ENCODE measurements at regions not wholly inside any gene's neighbourhood (a gene's known extent, or its start where the extent isn't known, plus 50 kb on each side); places are given as distances from the start of the nearest gene placed in this dataset.

DNA sequence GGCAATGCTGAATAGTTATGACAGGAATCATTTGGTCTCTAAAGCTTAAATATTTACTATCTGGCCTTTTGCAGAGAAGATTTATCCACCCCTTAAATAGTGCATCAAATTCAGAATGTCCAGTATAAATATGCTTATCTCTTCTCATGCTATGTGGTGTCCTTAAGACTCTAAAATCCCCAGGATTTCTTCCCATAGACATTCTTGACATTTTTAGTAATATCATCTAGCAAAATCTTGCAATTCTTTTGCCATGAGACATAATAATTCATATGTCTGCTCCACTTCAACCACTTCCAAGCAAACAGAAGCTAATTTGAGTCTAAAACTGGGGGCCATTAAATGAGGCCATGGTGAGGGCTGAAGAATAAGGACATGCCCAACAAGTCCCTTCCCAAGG is 1923.4 kb upstream of the CDH9 start:
- no peak for DNase-seq (ENCODE audit: low spot score)
- TF ChIP-seq, protein P1, sequence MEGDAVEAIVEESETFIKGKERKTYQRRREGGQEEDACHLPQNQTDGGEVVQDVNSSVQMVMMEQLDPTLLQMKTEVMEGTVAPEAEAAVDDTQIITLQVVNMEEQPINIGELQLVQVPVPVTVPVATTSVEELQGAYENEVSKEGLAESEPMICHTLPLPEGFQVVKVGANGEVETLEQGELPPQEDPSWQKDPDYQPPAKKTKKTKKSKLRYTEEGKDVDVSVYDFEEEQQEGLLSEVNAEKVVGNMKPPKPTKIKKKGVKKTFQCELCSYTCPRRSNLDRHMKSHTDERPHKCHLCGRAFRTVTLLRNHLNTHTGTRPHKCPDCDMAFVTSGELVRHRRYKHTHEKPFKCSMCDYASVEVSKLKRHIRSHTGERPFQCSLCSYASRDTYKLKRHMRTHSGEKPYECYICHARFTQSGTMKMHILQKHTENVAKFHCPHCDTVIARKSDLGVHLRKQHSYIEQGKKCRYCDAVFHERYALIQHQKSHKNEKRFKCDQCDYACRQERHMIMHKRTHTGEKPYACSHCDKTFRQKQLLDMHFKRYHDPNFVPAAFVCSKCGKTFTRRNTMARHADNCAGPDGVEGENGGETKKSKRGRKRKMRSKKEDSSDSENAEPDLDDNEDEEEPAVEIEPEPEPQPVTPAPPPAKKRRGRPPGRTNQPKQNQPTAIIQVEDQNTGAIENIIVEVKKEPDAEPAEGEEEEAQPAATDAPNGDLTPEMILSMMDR (IDR thresholded peaks at IDR 0.05): no peak
- TF ChIP-seq POLR2AphosphoS5 (IDR thresholded peaks at IDR 0.05) (no peak), POLR2A (IDR thresholded peaks at IDR 0.05) (no peak)
- no peaks in the 10 kb centered on the region for H3K9me3 ChIP-seq
- intact Hi-C loops (cut with DNase I): no loop called here
- no peaks in the 10 kb centered on the region for H3K27me3 ChIP-seq (replicated peaks; ENCODE audit: insufficient read depth)
- H3K36me3 ChIP-seq: no peaks in the 10 kb centered on the region
- no peak overlapping the region for H3K27ac ChIP-seq
- H3K4me1 ChIP-seq (replicated peaks): no peaks in the 10 kb centered on the region
- no peak overlapping the region for H3K4me3 ChIP-seq

DNA sequence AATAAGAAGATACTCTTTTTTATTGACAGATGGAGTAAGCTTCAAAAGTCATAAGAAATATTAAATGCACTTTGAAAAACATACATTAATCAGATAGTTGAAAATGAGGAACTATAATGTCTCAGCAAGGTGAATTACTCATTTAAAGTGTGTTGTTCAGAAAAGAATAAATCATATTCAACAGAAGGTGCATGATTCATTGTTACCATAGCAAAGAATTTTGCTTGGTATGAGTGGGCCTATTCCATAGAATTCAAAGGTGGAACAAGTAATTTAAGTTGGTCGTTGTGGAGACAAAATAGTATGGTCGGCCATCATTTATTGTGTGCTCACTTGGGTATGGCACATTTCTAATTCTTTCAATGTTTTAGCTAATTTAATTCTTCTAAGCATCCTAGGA is 1920.2 kb upstream of the CDH9 start:
- Histone ChIP-seq H3K4me1 (replicated peaks) (no peaks in the 10 kb centered on the region), H3K36me3 (no peaks in the 10 kb centered on the region), H3K27me3 (replicated peaks; ENCODE audit: insufficient read depth) (no peaks in the 10 kb centered on the region), H3K27ac (no peak overlapping the region), H3K4me3 (no peak overlapping the region), H3K9me3 (no peaks in the 10 kb centered on the region)
- DNase-seq (ENCODE audit: low spot score): no peak
- whole genome bisulfite sequencing: 95% methylated on average over 2 of the region's 2 CpGs
- intact Hi-C loops (cut with DNase I): no loop called here
- TF ChIP-seq, protein P1 (IDR thresholded peaks at IDR 0.05): no peak
- TF ChIP-seq POLR2AphosphoS5 (IDR thresholded peaks at IDR 0.05) (no peak), POLR2A (IDR thresholded peaks at IDR 0.05) (no peak)

DNA sequence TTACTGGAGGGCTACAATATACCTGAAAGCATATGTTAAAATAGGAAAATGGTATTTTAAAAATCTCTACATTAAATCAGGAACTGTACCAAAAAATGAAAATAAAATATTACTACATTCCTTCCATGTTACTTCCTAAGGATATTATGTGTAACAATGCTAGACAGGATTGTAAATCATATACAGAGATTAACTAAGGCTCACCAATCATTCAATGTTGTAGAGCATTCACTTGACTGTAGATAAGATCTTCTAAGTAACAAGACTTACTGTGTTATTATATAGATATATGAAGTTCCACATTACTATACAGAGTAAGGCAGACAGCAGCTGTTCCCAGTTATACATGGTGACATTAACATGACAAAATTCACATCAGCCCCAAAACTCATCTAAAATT is 1919.1 kb upstream of the CDH9 start:
- Histone ChIP-seq H3K27me3 (replicated peaks; ENCODE audit: insufficient read depth) (no peaks in the 10 kb centered on the region), H3K4me1 (replicated peaks) (no peaks in the 10 kb centered on the region), H3K27ac (no peak overlapping the region), H3K4me3 (no peak overlapping the region), H3K36me3 (no peaks in the 10 kb centered on the region), H3K9me3 (no peaks in the 10 kb centered on the region)
- no peak for DNase-seq (ENCODE audit: low spot score)
- TF ChIP-seq POLR2A (IDR thresholded peaks at IDR 0.05): no peak
- TF ChIP-seq, protein P1 (IDR thresholded peaks at IDR 0.05): no peak
- no peak for TF ChIP-seq POLR2AphosphoS5 (IDR thresholded peaks at IDR 0.05)
- intact Hi-C loops (cut with DNase I): no loop called here

DNA sequence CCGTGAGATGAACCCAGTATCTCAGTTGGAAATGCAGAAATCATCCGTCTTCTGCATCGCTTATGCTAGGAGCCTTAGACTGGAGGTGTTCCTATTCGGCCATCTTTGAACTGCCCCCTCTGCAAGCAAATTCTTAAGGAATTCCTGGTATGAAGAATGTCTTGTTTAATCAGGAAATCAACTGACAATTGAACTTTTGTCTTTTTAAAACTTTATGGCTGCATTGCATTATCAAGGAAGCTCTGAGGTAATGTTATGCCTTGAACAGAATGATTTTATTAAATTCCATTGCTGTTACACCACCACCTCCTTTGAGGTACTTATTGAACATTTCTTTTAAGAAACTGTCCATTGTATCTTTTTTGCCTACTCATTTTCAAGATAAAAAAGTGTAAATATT is 1915.7 kb upstream of the CDH9 start:
- H3K27me3 ChIP-seq (replicated peaks; ENCODE audit: insufficient read depth): no peaks in the 10 kb centered on the region
- no peaks in the 10 kb centered on the region for H3K36me3 ChIP-seq
- H3K9me3 ChIP-seq: no peaks in the 10 kb centered on the region
- no peak overlapping the region for H3K27ac ChIP-seq
- WGBS: 74% methylated on average over 4 of the region's 4 CpGs
- no peaks in the 10 kb centered on the region for H3K4me1 ChIP-seq (replicated peaks)
- intact Hi-C loops (cut with DNase I): no loop called here
- no peak for TF ChIP-seq POLR2AphosphoS5 (IDR thresholded peaks at IDR 0.05)
- TF ChIP-seq POLR2A (IDR thresholded peaks at IDR 0.05): no peak
- TF ChIP-seq, protein P1 (IDR thresholded peaks at IDR 0.05): no peak
- no peak overlapping the region for H3K4me3 ChIP-seq
- no peak for DNase-seq (ENCODE audit: low spot score)

DNA sequence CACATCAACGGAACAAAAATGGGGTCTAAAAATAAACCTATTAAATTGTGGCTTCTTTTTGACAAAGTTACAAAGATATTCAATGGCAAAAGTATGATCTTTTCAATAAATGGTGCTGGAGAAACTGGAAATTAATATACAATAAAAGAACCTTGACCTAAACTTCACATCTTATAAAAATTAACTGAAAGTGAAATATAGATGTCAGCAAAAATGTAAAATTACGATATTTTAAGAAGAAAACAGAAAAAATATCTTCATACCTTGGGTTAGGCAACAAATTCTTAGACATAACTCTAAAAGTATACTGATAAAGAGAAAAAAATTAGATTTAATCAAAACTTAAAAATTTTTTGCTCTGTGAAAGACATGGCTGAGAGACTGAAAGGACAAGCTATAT is 1909.5 kb upstream of the CDH9 start:
- Histone ChIP-seq H3K4me3 (no peak overlapping the region), H3K27me3 (replicated peaks; ENCODE audit: insufficient read depth) (no peaks in the 10 kb centered on the region), H3K4me1 (replicated peaks) (no peaks in the 10 kb centered on the region), H3K36me3 (no peaks in the 10 kb centered on the region), H3K27ac (no peak overlapping the region), H3K9me3 (no peaks in the 10 kb centered on the region)
- TF ChIP-seq POLR2AphosphoS5 (IDR thresholded peaks at IDR 0.05): no peak
- TF ChIP-seq, protein P1 (IDR thresholded peaks at IDR 0.05): no peak
- TF ChIP-seq POLR2A (IDR thresholded peaks at IDR 0.05): no peak
- DNase-seq (ENCODE audit: low spot score): no peak
- WGBS: 87% methylated on average over 2 of the region's 2 CpGs
- intact Hi-C loops (cut with DNase I): no loop called here

All from prostate gland (tissue), 2 donors.